ENCODE measurements at regions not wholly inside any gene's neighbourhood (a gene's known extent, or its start where the extent isn't known, plus 50 kb on each side); places are given as distances from the start of the nearest gene placed in this dataset.

DNA sequence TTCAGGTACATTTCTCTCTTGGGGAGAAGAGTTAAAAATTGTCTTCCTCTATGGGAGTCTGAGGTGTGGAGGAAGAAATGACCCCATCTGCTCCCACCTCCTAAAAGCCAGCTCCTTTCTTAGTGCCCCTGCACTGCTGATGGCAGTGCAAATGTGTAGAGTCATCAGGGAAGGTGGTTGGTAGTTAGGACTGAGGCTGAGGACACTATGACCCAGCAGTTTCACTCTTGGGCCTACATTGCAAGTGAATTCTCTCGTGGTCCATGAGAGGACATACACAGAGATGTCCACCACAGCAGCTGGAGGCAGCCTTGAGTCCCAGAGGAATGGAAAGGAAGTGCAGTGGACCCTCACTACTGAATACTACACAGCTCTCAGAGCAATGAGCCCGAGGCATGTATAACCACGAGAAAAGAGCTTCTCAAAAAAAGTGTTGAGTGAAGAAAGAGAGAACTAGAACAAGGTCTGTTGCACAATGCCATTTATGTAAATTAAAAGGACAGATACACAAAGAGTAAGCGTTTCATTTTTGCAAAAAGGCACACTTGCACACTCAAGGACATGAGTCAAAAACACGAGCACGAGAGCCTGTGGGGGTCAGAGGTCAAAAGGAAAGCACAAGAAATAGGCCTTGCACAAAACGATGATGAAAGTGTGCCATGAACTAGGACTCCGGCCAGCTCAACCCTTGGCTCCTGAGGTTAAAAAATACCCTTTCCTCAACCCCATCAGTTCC lies 164.4 kb upstream of the ADRA1D start:
- H3K27ac ChIP-seq (ENCODE audit: control insufficient read depth, insufficient read depth), result no peak overlapping the region
- no TSS peak for BruUV-seq (replicated peaks)
- CTCF ChIA-PET, result no interaction called here
- in situ Hi-C loops (cut with MboI), result no loop called here
- H3K36me3 ChIP-seq (ENCODE audit: control insufficient read depth in 2 of 2, insufficient read depth in 2 of 2, low read length in 1 of 2), result no peaks in the 10 kb centered on the region
- H4K20me1 ChIP-seq (ENCODE audit: control insufficient read depth, insufficient read depth), result no peaks in the 10 kb centered on the region
- FAIRE-seq (no peak), DNase-seq (ENCODE audit: low read depth, low spot score) (no peak), ATAC-seq (no peak)
- no peak overlapping the region for H2AFZ ChIP-seq (ENCODE audit: control insufficient read depth, low read depth, low read length)
- 6% methylated on average over 8 of the region's 8 CpGs for WGBS (ENCODE audit: insufficient coverage, insufficient replicate concordance, low lambda C conversion rate, missing lambda C conversion rate)
- RAD21 ChIA-PET (ENCODE audit: unreplicated experiment), result no interaction called here
- no peak overlapping the region for H3K4me2 ChIP-seq (ENCODE audit: control insufficient read depth, insufficient read depth)
- no peak overlapping the region for H3K9ac ChIP-seq (ENCODE audit: control insufficient read depth, insufficient read depth, low read length)
- no peaks in the 10 kb centered on the region for H3K27me3 ChIP-seq (replicated peaks in 1 of 2; ENCODE audit: control insufficient read depth in 2 of 2, insufficient read depth in 2 of 2, low read length in 1 of 2)
- no peaks in the 10 kb centered on the region for H3K79me2 ChIP-seq (ENCODE audit: control insufficient read depth, insufficient read depth, low read length)
- intact Hi-C loops (cut with micrococcal nuclease; ENCODE audit: unreplicated experiment), result no loop called here
- H3K9me3 ChIP-seq (replicated peaks; ENCODE audit: control insufficient read depth, insufficient read depth, low read length), result no peaks in the 10 kb centered on the region
- SMC1A ChIA-PET (ENCODE audit: uncharacterized antibody, unreplicated experiment), result no interaction called here
- no peaks in the 10 kb centered on the region for H3K4me1 ChIP-seq (ENCODE audit: control insufficient read depth, insufficient read depth, low read length)
- POLR2A ChIA-PET, result no interaction called here
- TF ChIP-seq STAT3 (IDR thresholded peaks at IDR 0.05; ENCODE audit: low read depth, low read length), result no peak
- no peak for TF ChIP-seq STAT1 (conservative IDR thresholded peaks at IDR 0.05)
- no peak for TF ChIP-seq SIN3A (IDR thresholded peaks at IDR 0.05; ENCODE audit: low read depth, low read length)
- H3K4me3 ChIP-seq, result no peak overlapping the region

DNA sequence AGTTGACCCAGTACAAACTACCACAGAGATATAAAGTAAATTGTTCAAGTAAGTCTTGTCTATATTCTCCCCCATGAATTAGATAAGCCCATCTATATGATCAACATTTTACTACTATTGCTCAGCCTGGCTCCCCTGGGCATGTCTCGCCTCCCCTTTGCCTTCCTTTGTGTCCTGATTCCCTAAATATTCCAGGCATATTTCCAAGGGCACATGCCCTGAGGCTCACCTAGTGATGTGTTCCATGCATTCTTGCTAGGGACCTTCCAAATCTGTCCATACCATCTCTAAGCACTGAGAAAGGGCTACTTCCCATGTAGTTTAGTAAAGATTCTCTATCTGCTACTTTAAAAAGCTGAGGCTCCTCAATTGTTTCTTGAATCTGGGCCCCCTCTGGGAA lies 163.1 kb upstream of the ADRA1D start:
- TF ChIP-seq, protein P1, sequence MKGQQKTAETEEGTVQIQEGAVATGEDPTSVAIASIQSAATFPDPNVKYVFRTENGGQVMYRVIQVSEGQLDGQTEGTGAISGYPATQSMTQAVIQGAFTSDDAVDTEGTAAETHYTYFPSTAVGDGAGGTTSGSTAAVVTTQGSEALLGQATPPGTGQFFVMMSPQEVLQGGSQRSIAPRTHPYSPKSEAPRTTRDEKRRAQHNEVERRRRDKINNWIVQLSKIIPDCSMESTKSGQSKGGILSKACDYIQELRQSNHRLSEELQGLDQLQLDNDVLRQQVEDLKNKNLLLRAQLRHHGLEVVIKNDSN (IDR thresholded peaks at IDR 0.05; ENCODE audit: borderline replicate concordance, extremely low read length, insufficient read depth, low read depth, low read length), result no peak
- no peak for TF ChIP-seq KAT2A (conservative IDR thresholded peaks at IDR 0.05; ENCODE audit: control insufficient read depth, low read depth, low read length)
- TF ChIP-seq, protein P2, sequence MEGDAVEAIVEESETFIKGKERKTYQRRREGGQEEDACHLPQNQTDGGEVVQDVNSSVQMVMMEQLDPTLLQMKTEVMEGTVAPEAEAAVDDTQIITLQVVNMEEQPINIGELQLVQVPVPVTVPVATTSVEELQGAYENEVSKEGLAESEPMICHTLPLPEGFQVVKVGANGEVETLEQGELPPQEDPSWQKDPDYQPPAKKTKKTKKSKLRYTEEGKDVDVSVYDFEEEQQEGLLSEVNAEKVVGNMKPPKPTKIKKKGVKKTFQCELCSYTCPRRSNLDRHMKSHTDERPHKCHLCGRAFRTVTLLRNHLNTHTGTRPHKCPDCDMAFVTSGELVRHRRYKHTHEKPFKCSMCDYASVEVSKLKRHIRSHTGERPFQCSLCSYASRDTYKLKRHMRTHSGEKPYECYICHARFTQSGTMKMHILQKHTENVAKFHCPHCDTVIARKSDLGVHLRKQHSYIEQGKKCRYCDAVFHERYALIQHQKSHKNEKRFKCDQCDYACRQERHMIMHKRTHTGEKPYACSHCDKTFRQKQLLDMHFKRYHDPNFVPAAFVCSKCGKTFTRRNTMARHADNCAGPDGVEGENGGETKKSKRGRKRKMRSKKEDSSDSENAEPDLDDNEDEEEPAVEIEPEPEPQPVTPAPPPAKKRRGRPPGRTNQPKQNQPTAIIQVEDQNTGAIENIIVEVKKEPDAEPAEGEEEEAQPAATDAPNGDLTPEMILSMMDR (IDR thresholded peaks at IDR 0.05 in 2 of 3, conservative IDR thresholded peaks at IDR 0.05 in 1 of 3; ENCODE audit: control insufficient read depth in 2 of 3, extremely low read depth in 1 of 3, insufficient read depth in 1 of 3, low read depth in 3 of 3, low read length in 3 of 3), result no peak
- ChIA-PET CTCF (no interaction called here), RAD21 (ENCODE audit: unreplicated experiment) (no interaction called here), SMC1A (ENCODE audit: uncharacterized antibody, unreplicated experiment) (no interaction called here), POLR2A (no interaction called here)
- in situ Hi-C loops (cut with MboI), result no loop called here
- DNase-seq (ENCODE audit: low read depth, low spot score) (no peak), ATAC-seq (no peak), FAIRE-seq (no peak)
- intact Hi-C loops (cut with micrococcal nuclease; ENCODE audit: unreplicated experiment), result no loop called here
- no peak overlapping the region for H3K4me2 ChIP-seq (ENCODE audit: control insufficient read depth, insufficient read depth)
- no peak overlapping the region for H3K4me3 ChIP-seq
- no peak overlapping the region for H3K9ac ChIP-seq (ENCODE audit: control insufficient read depth, insufficient read depth, low read length)
- no peaks in the 10 kb centered on the region for H3K9me3 ChIP-seq (replicated peaks; ENCODE audit: control insufficient read depth, insufficient read depth, low read length)
- WGBS (ENCODE audit: insufficient coverage, insufficient replicate concordance, low lambda C conversion rate, missing lambda C conversion rate), result 0% methylated on average over 1 of the region's 1 CpG
- no peaks in the 10 kb centered on the region for H3K36me3 ChIP-seq (ENCODE audit: control insufficient read depth in 2 of 2, insufficient read depth in 2 of 2, low read length in 1 of 2)
- no peaks in the 10 kb centered on the region for H3K4me1 ChIP-seq (ENCODE audit: control insufficient read depth, insufficient read depth, low read length)
- no peaks in the 10 kb centered on the region for H3K27me3 ChIP-seq (replicated peaks in 1 of 2; ENCODE audit: control insufficient read depth in 2 of 2, insufficient read depth in 2 of 2, low read length in 1 of 2)
- no TSS peak for BruUV-seq (replicated peaks)
- H2AFZ ChIP-seq (ENCODE audit: control insufficient read depth, low read depth, low read length), result no peak overlapping the region
- H3K27ac ChIP-seq (ENCODE audit: control insufficient read depth, insufficient read depth), result no peak overlapping the region
- no peaks in the 10 kb centered on the region for H4K20me1 ChIP-seq (ENCODE audit: control insufficient read depth, insufficient read depth)
- H3K79me2 ChIP-seq (ENCODE audit: control insufficient read depth, insufficient read depth, low read length), result no peaks in the 10 kb centered on the region

Measured in GM12878 (cell line).